Activated CD8-positive, alpha-beta T cell treated with anti-CD3 and anti-CD28 coated beads for 36 hours (primary cell): ENCODE measurements at regions not wholly inside any gene's neighbourhood (a gene's known extent, or its start where the extent isn't known, plus 50 kb on each side); places are given as distances from the start of the nearest gene placed in this dataset.

ENCODE experiments used
- ATAC-seq: fragments of 200-7000 bp; cut with Tn5 transposase; one replicate; pipeline ENCODE4 v1.10.0; 2021; ENCODE audit warnings: mild to moderate bottlenecking, moderate library complexity
- CTCF ChIA-PET: fragments of 350-600 bp; sonication (Branson Sonifier 250); formaldehyde crosslinking; loops from one replicate; lab custom pipeline; 2021; ENCODE audit warnings: antibody characterized with exemption; lab: Charles Lee
- POLR2A ChIA-PET: fragments of 350-600 bp; sonication (Branson Sonifier 250); formaldehyde crosslinking; loops from one replicate; lab custom pipeline; 2021; ENCODE audit warnings: antibody characterized with exemption; lab: Charles Lee
- DNase-seq: peaks from one replicate; pipeline ENCODE4 v3.0.0-alpha.2; 2020
- H3K27ac Mint-ChIP-seq: one replicate; pipeline ENCODE4 v1.8.0; 2021; ENCODE audit warnings: mild to moderate bottlenecking, mixed read lengths
- H3K27me3 Mint-ChIP-seq: one replicate; pipeline ENCODE4 v1.8.0; 2021; ENCODE audit warnings: mixed read lengths
- H3K36me3 Mint-ChIP-seq: one replicate; pipeline ENCODE4 v1.8.0; 2021; ENCODE audit warnings: low read depth, mixed read lengths
- H3K4me1 Mint-ChIP-seq: one replicate; pipeline ENCODE4 v1.8.0; 2021; ENCODE audit warnings: low read depth, mixed read lengths
- H3K4me3 Mint-ChIP-seq: one replicate; pipeline ENCODE4 v1.8.0; 2021; ENCODE audit warnings: mild to moderate bottlenecking, moderate library complexity, mixed read lengths
- H3K9me3 Mint-ChIP-seq: one replicate; pipeline ENCODE4 v1.8.0; 2021; ENCODE audit warnings: mixed read lengths
- CTCF ChIP-seq: fragments of 200-600 bp; IDR thresholded peaks from one replicate; pipeline ENCODE4 v1.8.0; 2022; ENCODE audit warnings: antibody characterized with exemption, mild to moderate bottlenecking
- intact Hi-C: fragments of 100-400 bp; cut with micrococcal nuclease; formaldehyde crosslinking; loops from one replicate; pipeline ENCODE4 v1.10.0; 2022

- intact Hi-C loops: no loop called here
- Mint-ChIP-seq H3K4me3 (no peak overlapping the region), H3K4me1 (peaks cover 12% of the 10 kb centered on the region), H3K27ac (no peak overlapping the region), H3K9me3 (no peaks in the 10 kb centered on the region), H3K36me3 (no peaks in the 10 kb centered on the region), H3K27me3 (no peaks in the 10 kb centered on the region)
- ChIA-PET CTCF (interaction anchor here (1.3 to 2.8 kb wide), 2 partner anchors 18 to 196 kb away, joined by 3 to 8 read pairs; no protein-coding TSS in a partner anchor), POLR2A (no interaction called here)
- ATAC-seq (no peak), DNase-seq (no peak)
- TF ChIP-seq CTCF: no peak
Measured at GRCh38 chr13:30848332-30849027, 57.6 kb upstream of the MEDAG start.

GRCh38 chr13:30849611-30850010 is 56.5 kb upstream of the MEDAG start:
- Mint-ChIP-seq H3K27me3 (no peaks in the 10 kb centered on the region), H3K4me3 (no peak overlapping the region), H3K36me3 (no peaks in the 10 kb centered on the region), H3K9me3 (no peaks in the 10 kb centered on the region), H3K4me1 (peaks cover 12% of the 10 kb centered on the region), H3K27ac (no peak overlapping the region)
- intact Hi-C loops: no loop called here
- ChIA-PET POLR2A (no interaction called here), CTCF (interaction anchor here (1.3 to 2.8 kb wide), 2 partner anchors 16 to 195 kb away, joined by 3 to 8 read pairs; no protein-coding TSS in a partner anchor)
- ATAC-seq (no peak), DNase-seq (no peak)
- no peak for TF ChIP-seq CTCF

- Mint-ChIP-seq H3K27ac (no peak overlapping the region), H3K27me3 (no peaks in the 10 kb centered on the region), H3K36me3 (no peaks in the 10 kb centered on the region), H3K9me3 (no peaks in the 10 kb centered on the region), H3K4me1 (peaks cover 12% of the 10 kb centered on the region), H3K4me3 (no peak overlapping the region)
- DNase-seq: no peak
- no peak for TF ChIP-seq CTCF
- ATAC-seq: no peak
- ChIA-PET POLR2A (no interaction called here), CTCF (interaction anchor here (1.3 to 2.8 kb wide), 2 partner anchors 16 to 194 kb away, joined by 3 to 8 read pairs; no protein-coding TSS in a partner anchor)
- intact Hi-C loops: no loop called here
Measured at GRCh38 chr13:30850204-30850866, 55.7 kb upstream of the MEDAG start.

GRCh38 chr13:30850867-30851211 is 55.2 kb upstream of the MEDAG start:
- CTCF ChIA-PET: no interaction called here
- H3K9me3 Mint-ChIP-seq: no peaks in the 10 kb centered on the region
- H3K4me3 Mint-ChIP-seq: no peak overlapping the region
- peaks cover 10% of the 10 kb centered on the region for H3K4me1 Mint-ChIP-seq
- intact Hi-C loops: no loop called here
- ATAC-seq: no peak
- no peaks in the 10 kb centered on the region for H3K27me3 Mint-ChIP-seq
- no peak for DNase-seq
- POLR2A ChIA-PET: no interaction called here
- no peaks in the 10 kb centered on the region for H3K36me3 Mint-ChIP-seq
- TF ChIP-seq CTCF: no peak
- no peak overlapping the region for H3K27ac Mint-ChIP-seq

GRCh38 chr13:30851697-30852096 is 54.4 kb upstream of the MEDAG start:
- Mint-ChIP-seq H3K27ac (no peak overlapping the region), H3K4me1 (peaks cover 10% of the 10 kb centered on the region), H3K9me3 (no peaks in the 10 kb centered on the region), H3K36me3 (no peaks in the 10 kb centered on the region), H3K4me3 (no peak overlapping the region), H3K27me3 (no peaks in the 10 kb centered on the region)
- CTCF ChIA-PET: no interaction called here
- TF ChIP-seq CTCF: no peak
- DNase-seq: no peak
- intact Hi-C loops: no loop called here
- no peak for ATAC-seq
- POLR2A ChIA-PET: no interaction called here
